ENCODE measurements at regions not wholly inside any gene's neighbourhood (a gene's known extent, or its start where the extent isn't known, plus 50 kb on each side); places are given as distances from the start of the nearest gene placed in this dataset.

DNA sequence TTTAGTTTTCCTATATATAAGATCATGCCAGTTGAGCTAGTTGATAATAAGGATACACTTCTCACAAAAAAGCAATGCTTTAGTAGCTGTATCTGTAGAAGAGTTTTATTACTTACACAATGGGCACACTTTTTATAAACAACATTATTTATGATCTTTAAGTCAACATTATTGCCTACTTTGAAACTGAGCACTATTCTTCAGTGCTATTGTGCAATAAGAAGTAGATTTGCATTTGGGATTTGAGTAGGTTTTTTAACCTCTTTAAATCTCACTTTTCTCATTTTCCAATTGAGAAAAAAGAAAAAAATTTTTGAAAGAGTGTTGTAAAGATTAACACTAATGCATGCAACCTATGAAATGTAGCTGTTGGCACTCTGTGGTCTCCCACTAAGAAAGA lies 1198.3 kb downstream of the GALC start:
- TF ChIP-seq POLR2A (IDR thresholded peaks at IDR 0.05), result no peak
- TF ChIP-seq, protein P1, sequence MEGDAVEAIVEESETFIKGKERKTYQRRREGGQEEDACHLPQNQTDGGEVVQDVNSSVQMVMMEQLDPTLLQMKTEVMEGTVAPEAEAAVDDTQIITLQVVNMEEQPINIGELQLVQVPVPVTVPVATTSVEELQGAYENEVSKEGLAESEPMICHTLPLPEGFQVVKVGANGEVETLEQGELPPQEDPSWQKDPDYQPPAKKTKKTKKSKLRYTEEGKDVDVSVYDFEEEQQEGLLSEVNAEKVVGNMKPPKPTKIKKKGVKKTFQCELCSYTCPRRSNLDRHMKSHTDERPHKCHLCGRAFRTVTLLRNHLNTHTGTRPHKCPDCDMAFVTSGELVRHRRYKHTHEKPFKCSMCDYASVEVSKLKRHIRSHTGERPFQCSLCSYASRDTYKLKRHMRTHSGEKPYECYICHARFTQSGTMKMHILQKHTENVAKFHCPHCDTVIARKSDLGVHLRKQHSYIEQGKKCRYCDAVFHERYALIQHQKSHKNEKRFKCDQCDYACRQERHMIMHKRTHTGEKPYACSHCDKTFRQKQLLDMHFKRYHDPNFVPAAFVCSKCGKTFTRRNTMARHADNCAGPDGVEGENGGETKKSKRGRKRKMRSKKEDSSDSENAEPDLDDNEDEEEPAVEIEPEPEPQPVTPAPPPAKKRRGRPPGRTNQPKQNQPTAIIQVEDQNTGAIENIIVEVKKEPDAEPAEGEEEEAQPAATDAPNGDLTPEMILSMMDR (IDR thresholded peaks at IDR 0.05), result no peak

All from esophagus squamous epithelium (tissue), 4 donors.